ENCODE measurements at regions not wholly inside any gene's neighbourhood (a gene's known extent, or its start where the extent isn't known, plus 50 kb on each side); places are given as distances from the start of the nearest gene placed in this dataset.

- no peak for DNase-seq (ENCODE audit: low read depth in 2 of 2)
Measured at GRCh38 chr2:217045700-217046475, 186.0 kb upstream of the TNP1 start.

- no peak for DNase-seq (ENCODE audit: low read depth in 2 of 2)
Measured at GRCh38 chr2:217040099-217040498, 180.2 kb upstream of the TNP1 start.

- DNase-seq (ENCODE audit: low read depth in 2 of 2) = no peak
Measured at GRCh38 chr2:217038001-217038400, 178.1 kb upstream of the TNP1 start.

GRCh38 chr2:217037353-217037752 lies 177.5 kb upstream of the TNP1 start:
- DNase-seq (ENCODE audit: low read depth in 2 of 2) = no peak

- DNase-seq (ENCODE audit: low read depth in 2 of 2) = no peak
Measured at GRCh38 chr2:217035967-217036366, 176.1 kb upstream of the TNP1 start.

GRCh38 chr2:217033186-217033585 lies 173.3 kb upstream of the TNP1 start:
- no peak for DNase-seq (ENCODE audit: low read depth in 2 of 2)

GRCh38 chr2:217031445-217031844 lies 171.6 kb upstream of the TNP1 start:
- no peak for DNase-seq (ENCODE audit: low read depth in 2 of 2)

- no peak for DNase-seq (ENCODE audit: low read depth in 2 of 2)
Measured at GRCh38 chr2:217030081-217030480, 170.2 kb upstream of the TNP1 start.

- no peak for DNase-seq (ENCODE audit: low read depth in 2 of 2)
Measured at GRCh38 chr2:217028128-217028527, 168.3 kb upstream of the TNP1 start.

GRCh38 chr2:217027414-217027813 lies 167.6 kb upstream of the TNP1 start:
- no peak for DNase-seq (ENCODE audit: low read depth in 2 of 2)

GRCh38 chr2:217026569-217026968 lies 166.7 kb upstream of the TNP1 start:
- DNase-seq (ENCODE audit: low read depth in 2 of 2) = no peak

GRCh38 chr2:217026161-217026560 lies 166.3 kb upstream of the TNP1 start:
- no peak for DNase-seq (ENCODE audit: low read depth in 2 of 2)

- no peak for DNase-seq (ENCODE audit: low read depth in 2 of 2)
Measured at GRCh38 chr2:217023611-217024010, 163.7 kb upstream of the TNP1 start.

- no peak for DNase-seq (ENCODE audit: low read depth in 2 of 2)
Measured at GRCh38 chr2:217017456-217018252, 157.8 kb upstream of the TNP1 start.

- DNase-seq (ENCODE audit: low read depth in 2 of 2) = no peak
Measured at GRCh38 chr2:217016796-217017419, 157.0 kb upstream of the TNP1 start.

- DNase-seq (ENCODE audit: low read depth in 2 of 2) = no peak
Measured at GRCh38 chr2:217014328-217015105, 154.7 kb upstream of the TNP1 start.

- no peak for DNase-seq (ENCODE audit: low read depth in 2 of 2)
Measured at GRCh38 chr2:217013926-217014325, 154.1 kb upstream of the TNP1 start.

GRCh38 chr2:217011576-217011975 lies 151.7 kb upstream of the TNP1 start:
- no peak for DNase-seq (ENCODE audit: low read depth in 2 of 2)

GRCh38 chr2:217010173-217010572 lies 150.3 kb upstream of the TNP1 start:
- DNase-seq (ENCODE audit: low read depth in 2 of 2) = no peak

GRCh38 chr2:217008794-217009193 lies 148.9 kb upstream of the TNP1 start:
- no peak for DNase-seq (ENCODE audit: low read depth in 2 of 2)

- DNase-seq (ENCODE audit: low read depth in 2 of 2) = no peak
Measured at GRCh38 chr2:217006217-217006616, 146.4 kb upstream of the TNP1 start.

- DNase-seq (ENCODE audit: low read depth in 2 of 2) = no peak
Measured at GRCh38 chr2:217004656-217005055, 144.8 kb upstream of the TNP1 start.

Measured in fibroblast of skin of left biceps (primary cell).